CD4-positive, CD25-positive, alpha-beta regulatory T cell (primary cell): ENCODE measurements at regions not wholly inside any gene's neighbourhood (a gene's known extent, or its start where the extent isn't known, plus 50 kb on each side); places are given as distances from the start of the nearest gene placed in this dataset.
"Not testable (repeated sequence)": the region's sequence is repeated elsewhere in the genome, so short reads cannot be mapped to it uniquely, and the experiment has no call there.

Experiments used
- ATAC-seq, 2 donors: fragments of 150-1000 bp; cut with Tn5 transposase; one replicate each; pipeline ENCODE4 v1.10.0; 2021; ENCODE audit warnings: low read depth in 2 of 2, moderate number of reproducible peaks in 2 of 2, moderate library complexity in 1 of 2
- DNase-seq, 3 donors: peaks; one replicate each; pipeline versions ENCODE4 v3.0.0 to v3.0.0-alpha.2; 2012 to 2022; ENCODE audit warnings: mixed read lengths in 1 of 3
- H3K27ac ChIP-seq: one replicate; pipeline ENCODE4 v1.7.0; 2013; ENCODE audit warnings: mild to moderate bottlenecking, low read length; ENCODE audit not compliant: insufficient read depth, poor library complexity, severe bottlenecking
- H3K27me3 ChIP-seq: one replicate; pipeline ENCODE4 v1.7.0; 2013; ENCODE audit warnings: low read length; ENCODE audit not compliant: control insufficient read depth, insufficient read depth
- H3K36me3 ChIP-seq: one replicate; pipeline ENCODE4 v1.7.0; 2013; ENCODE audit warnings: mild to moderate bottlenecking, low read length, moderate library complexity; ENCODE audit not compliant: control insufficient read depth, insufficient read depth
- H3K4me1 ChIP-seq: 2 replicates; pipeline ENCODE4 v1.7.0; 2013; ENCODE audit warnings: mild to moderate bottlenecking, low read length; ENCODE audit not compliant: insufficient read depth, control insufficient read depth, poor library complexity, severe bottlenecking
- H3K4me3 ChIP-seq: one replicate; pipeline ENCODE4 v1.7.0; 2013; ENCODE audit warnings: low read depth, mild to moderate bottlenecking, low read length, moderate library complexity
- H3K9me3 ChIP-seq, 2 experiments: 1 replicate in 1 of 2; 2 replicates in 1 of 2; pipeline ENCODE4 v1.7.0; 2013; ENCODE audit warnings: low read length in 2 of 2, mild to moderate bottlenecking in 1 of 2, moderate library complexity in 1 of 2; ENCODE audit not compliant: control insufficient read depth in 2 of 2
- H3K27ac Mint-ChIP-seq, 3 donors: one replicate each; pipeline ENCODE4 v1.8.0; 2020 to 2022; ENCODE audit warnings: mild to moderate bottlenecking in 3 of 3, mixed read lengths in 3 of 3, moderate library complexity in 2 of 3
- H3K27me3 Mint-ChIP-seq: one replicate; pipeline ENCODE4 v1.8.0; 2022; ENCODE audit warnings: mild to moderate bottlenecking, mixed read lengths
- H3K36me3 Mint-ChIP-seq: one replicate; pipeline ENCODE4 v1.8.0; 2020; ENCODE audit warnings: mixed read lengths
- H3K4me1 Mint-ChIP-seq, 4 donors: one replicate each; pipeline ENCODE4 v1.8.0; 2020 to 2022; ENCODE audit warnings: mixed read lengths in 4 of 4, mild to moderate bottlenecking in 1 of 4
- H3K4me3 Mint-ChIP-seq, 4 donors: one replicate each; pipeline ENCODE4 v1.8.0; 2020 to 2022; ENCODE audit warnings: mild to moderate bottlenecking in 4 of 4, mixed read lengths in 4 of 4, moderate library complexity in 3 of 4
- H3K9me3 Mint-ChIP-seq, 7 donors: one replicate each; pipeline ENCODE4 v1.8.0; 2020 to 2022; ENCODE audit warnings: mixed read lengths in 7 of 7, mild to moderate bottlenecking in 3 of 7, moderate library complexity in 2 of 7

- no peaks in the 10 kb centered on the region for H3K36me3 ChIP-seq
- no peak overlapping the region for H3K27ac ChIP-seq
- peaks cover 0 to 3% of the 10 kb centered on the region in 2 experiments for H3K9me3 ChIP-seq
- no peaks in the 10 kb centered on the region for H3K27me3 Mint-ChIP-seq
- no peaks in the 10 kb centered on the region for H3K4me1 ChIP-seq
- H3K9me3 Mint-ChIP-seq, result peaks cover 0 to 14% (median 9%) of the 10 kb centered on the region in 7 donors
- no peak overlapping the region for H3K4me3 Mint-ChIP-seq
- no peak overlapping the region for H3K27ac Mint-ChIP-seq
- no peaks in the 10 kb centered on the region for H3K4me1 Mint-ChIP-seq
- H3K36me3 Mint-ChIP-seq, result no peaks in the 10 kb centered on the region
- ATAC-seq, result no peak
- H3K27me3 ChIP-seq, result no peaks in the 10 kb centered on the region
- no peak for DNase-seq
- H3K4me3 ChIP-seq, result no peak overlapping the region
Observed at GRCh38 chr2:226295123-226295522, 504.5 kb downstream of the IRS1 start.

DNA sequence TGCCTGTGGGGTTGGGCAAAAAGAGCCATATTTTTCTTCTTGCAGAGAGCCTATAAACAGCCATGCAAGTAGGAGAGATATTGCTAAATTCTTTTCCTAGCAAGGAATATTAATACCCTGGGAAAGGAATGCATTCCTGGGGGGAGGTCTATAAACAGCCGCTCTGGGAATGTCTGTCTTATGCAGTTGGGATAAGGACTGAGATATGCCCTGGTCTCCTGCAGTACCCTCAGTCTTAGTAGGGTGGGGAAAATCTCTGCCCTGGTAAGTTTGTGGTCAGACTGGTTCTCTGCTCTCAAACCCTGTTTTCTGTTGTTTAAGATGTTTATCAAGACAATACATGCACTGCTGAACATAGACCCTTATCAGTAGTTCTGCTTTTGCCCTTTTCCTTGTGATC, 508.3 kb downstream of the IRS1 start:
- H3K27me3 ChIP-seq, DNase-seq, H3K36me3 ChIP-seq, H3K4me1 ChIP-seq, H3K4me3 Mint-ChIP-seq, H3K4me3 ChIP-seq, H3K36me3 Mint-ChIP-seq, H3K4me1 Mint-ChIP-seq, H3K27ac Mint-ChIP-seq, H3K27ac ChIP-seq, H3K27me3 Mint-ChIP-seq, H3K9me3 ChIP-seq, ATAC-seq: not testable (repeated sequence)
- peaks cover 0 to 14% (median 9%) of the 10 kb centered on the region in 7 donors for H3K9me3 Mint-ChIP-seq

GRCh38 chr2:226286916-226287315, 512.7 kb downstream of the IRS1 start:
- H3K4me3 Mint-ChIP-seq, result no peak overlapping the region
- no peaks in the 10 kb centered on the region for H3K36me3 Mint-ChIP-seq
- Histone ChIP-seq H3K27me3 (no peaks in the 10 kb centered on the region), H3K4me1 (no peaks in the 10 kb centered on the region), H3K27ac (no peak overlapping the region), H3K36me3 (no peaks in the 10 kb centered on the region), H3K4me3 (no peak overlapping the region), H3K9me3 (peaks cover 0 to 3% of the 10 kb centered on the region in 2 experiments)
- H3K27me3 Mint-ChIP-seq, result peaks cover 7% of the 10 kb centered on the region
- no peaks in the 10 kb centered on the region for H3K4me1 Mint-ChIP-seq
- ATAC-seq (no peak), DNase-seq (no peak)
- H3K9me3 Mint-ChIP-seq, result peaks cover 2 to 11% (median 4%) of the 10 kb centered on the region in 7 donors
- H3K27ac Mint-ChIP-seq, result no peak overlapping the region

DNA sequence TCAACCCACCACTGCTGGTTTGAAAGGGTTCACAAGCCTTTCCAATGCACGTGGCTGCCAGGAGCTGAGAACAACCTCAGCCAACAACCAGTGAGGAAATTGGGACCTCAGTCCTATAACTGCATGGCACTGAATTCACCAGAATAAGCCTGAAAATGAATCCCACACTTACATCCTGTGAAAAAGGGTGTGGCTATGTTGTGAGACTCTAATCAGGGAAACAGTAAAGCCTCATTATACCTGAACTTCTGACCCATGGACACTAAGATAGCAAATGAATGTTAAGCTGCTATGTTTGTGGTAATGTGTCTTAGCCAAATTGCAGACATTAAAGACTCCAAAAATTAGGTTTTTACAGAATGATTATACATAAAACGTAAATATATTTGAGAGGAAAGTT, 515.8 kb downstream of the IRS1 start:
- Mint-ChIP-seq H3K27ac (no peak overlapping the region), H3K4me1 (no peaks in the 10 kb centered on the region), H3K27me3 (peaks cover 7% of the 10 kb centered on the region), H3K4me3 (no peak overlapping the region), H3K36me3 (no peaks in the 10 kb centered on the region), H3K9me3 (peaks cover 0 to 5% (median 0%) of the 10 kb centered on the region in 7 donors)
- no peak overlapping the region for H3K4me3 ChIP-seq
- H3K9me3 ChIP-seq, result peaks cover 0 to 3% of the 10 kb centered on the region in 2 experiments
- no peak overlapping the region for H3K27ac ChIP-seq
- H3K4me1 ChIP-seq, result no peaks in the 10 kb centered on the region
- DNase-seq (no peak), ATAC-seq (no peak)
- H3K36me3 ChIP-seq, result no peaks in the 10 kb centered on the region
- no peaks in the 10 kb centered on the region for H3K27me3 ChIP-seq

DNA sequence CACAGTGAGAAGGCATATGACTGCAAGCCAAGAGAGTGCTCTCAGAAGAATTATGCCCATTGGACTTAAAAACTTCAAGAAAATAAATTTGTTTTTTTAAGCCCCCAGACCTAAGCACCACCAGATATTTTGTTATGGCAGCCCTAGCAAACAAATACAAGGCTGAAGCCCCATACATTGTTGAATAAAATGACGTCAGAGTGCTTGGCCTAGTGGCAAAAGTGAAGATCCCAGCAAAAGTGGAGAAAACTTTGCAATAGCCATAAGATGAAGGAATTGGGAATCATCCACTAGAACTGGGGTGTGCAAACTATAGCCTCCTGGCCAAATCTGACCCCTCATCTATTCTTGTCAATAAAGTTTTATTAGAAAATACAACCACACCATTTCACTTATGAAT, 517.5 kb downstream of the IRS1 start:
- Histone ChIP-seq H3K9me3 (peaks cover 0 to 3% of the 10 kb centered on the region in 2 experiments), H3K27ac (no peak overlapping the region), H3K27me3 (no peaks in the 10 kb centered on the region), H3K36me3 (no peaks in the 10 kb centered on the region), H3K4me3 (no peak overlapping the region), H3K4me1 (no peaks in the 10 kb centered on the region)
- Mint-ChIP-seq H3K4me1 (no peaks in the 10 kb centered on the region), H3K9me3 (peaks cover 0 to 5% (median 3%) of the 10 kb centered on the region in 7 donors), H3K27ac (no peak overlapping the region), H3K4me3 (no peak overlapping the region), H3K36me3 (no peaks in the 10 kb centered on the region), H3K27me3 (peaks cover 7% of the 10 kb centered on the region)
- DNase-seq (no peak), ATAC-seq (no peak)

GRCh38 chr2:226280136-226280535, 519.5 kb downstream of the IRS1 start:
- not testable (repeated sequence) for H3K4me3 Mint-ChIP-seq, ATAC-seq, H3K36me3 ChIP-seq, H3K4me1 ChIP-seq, H3K9me3 ChIP-seq, DNase-seq, H3K4me3 ChIP-seq, H3K27me3 ChIP-seq, H3K4me1 Mint-ChIP-seq, H3K9me3 Mint-ChIP-seq, H3K27ac Mint-ChIP-seq, H3K27ac ChIP-seq, H3K27me3 Mint-ChIP-seq, H3K36me3 Mint-ChIP-seq

DNA sequence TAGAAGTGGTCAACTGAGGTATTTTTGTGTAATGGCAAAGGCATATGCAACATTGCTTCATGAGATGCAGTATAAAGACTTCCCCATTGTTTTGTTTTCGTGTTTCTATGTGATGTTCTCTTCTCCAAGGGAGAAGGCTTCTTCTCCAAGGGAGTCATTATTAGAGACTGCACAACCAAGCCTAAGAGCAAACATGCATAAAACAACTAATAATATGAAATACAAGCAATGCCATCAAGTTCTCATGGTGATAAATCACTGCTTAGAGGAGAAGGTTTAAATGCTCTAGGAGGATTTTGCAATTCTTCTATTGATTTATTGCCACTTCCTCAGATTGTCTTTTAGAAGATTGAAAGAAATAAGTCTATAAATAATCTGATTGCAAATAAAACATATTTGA, 524.4 kb downstream of the IRS1 start:
- Histone ChIP-seq H3K4me3 (no peak overlapping the region), H3K36me3 (no peaks in the 10 kb centered on the region), H3K4me1 (no peaks in the 10 kb centered on the region), H3K9me3 (no peaks in the 10 kb centered on the region), H3K27ac (no peak overlapping the region), H3K27me3 (no peaks in the 10 kb centered on the region)
- Mint-ChIP-seq H3K9me3 (peaks cover 0 to 3% (median 2%) of the 10 kb centered on the region in 7 donors), H3K4me1 (no peaks in the 10 kb centered on the region), H3K27me3 (no peaks in the 10 kb centered on the region), H3K27ac (no peak overlapping the region), H3K4me3 (no peak overlapping the region), H3K36me3 (no peaks in the 10 kb centered on the region)
- DNase-seq, result no peak
- ATAC-seq, result no peak

DNA sequence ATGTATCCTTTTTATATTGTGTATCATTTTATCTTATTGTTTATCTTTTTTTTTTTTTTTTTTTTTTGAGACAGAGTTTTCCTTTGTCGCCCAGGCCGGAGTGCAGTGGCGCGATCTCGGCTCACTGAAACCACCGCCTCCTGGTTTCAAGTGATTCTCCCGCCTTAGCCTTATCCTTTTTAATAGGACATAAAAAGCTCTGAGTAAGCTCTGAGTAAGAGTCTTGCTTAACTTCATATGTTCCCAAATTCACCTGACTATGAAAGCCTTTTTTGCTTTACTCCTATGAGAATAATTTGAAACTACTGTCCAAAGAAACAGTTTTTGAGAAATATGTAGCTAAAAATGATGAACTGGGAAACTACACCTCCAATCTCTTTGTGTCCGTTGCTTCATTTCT, 525.5 kb downstream of the IRS1 start:
- no peaks in the 10 kb centered on the region for H3K9me3 ChIP-seq

More for the DNA sequence above, 525.5 kb downstream of the IRS1 start:
- no peak overlapping the region for H3K4me3 ChIP-seq
- H3K27ac Mint-ChIP-seq, result no peak overlapping the region
- no peak for ATAC-seq
- DNase-seq, result no peak
- H3K4me1 ChIP-seq, result no peaks in the 10 kb centered on the region
- no peak overlapping the region for H3K27ac ChIP-seq
- H3K9me3 Mint-ChIP-seq, result peaks cover 0 to 5% (median 2%) of the 10 kb centered on the region in 7 donors
- H3K4me1 Mint-ChIP-seq, result no peaks in the 10 kb centered on the region
- H3K36me3 ChIP-seq, result no peaks in the 10 kb centered on the region
- no peaks in the 10 kb centered on the region for H3K27me3 Mint-ChIP-seq
- no peaks in the 10 kb centered on the region for H3K27me3 ChIP-seq
- H3K36me3 Mint-ChIP-seq, result no peaks in the 10 kb centered on the region
- H3K4me3 Mint-ChIP-seq, result no peak overlapping the region
